H1 (cell line): ENCODE measurements at regions not wholly inside any gene's neighbourhood (a gene's known extent, or its start where the extent isn't known, plus 50 kb on each side); places are given as distances from the start of the nearest gene placed in this dataset.

Source experiments
- CTCF ChIA-PET: fragments of 300-600 bp; sonication (Branson Sonifier 250); formaldehyde crosslinking; loops from one replicate; lab custom pipeline; 2021; ENCODE audit not compliant: partially characterized antibody; lab: Charles Lee
- POLR2A ChIA-PET: fragments of 300-600 bp; sonication (Branson Sonifier 250); formaldehyde crosslinking; loops from one replicate; lab custom pipeline; 2021; ENCODE audit warnings: inconsistent platforms; ENCODE audit not compliant: partially characterized antibody; lab: Charles Lee
- DNase-seq, 2 experiments: peaks; one replicate each; pipeline versions ENCODE4 v3.0.0 to v3.0.0-alpha.2; 2010 to 2022; ENCODE audit warnings: low spot score in 2 of 2, low read depth in 1 of 2, mixed read lengths in 1 of 2
- FAIRE-seq: peaks from 2 replicates; lab custom pipeline; 2011; peaks lifted over from hg19 to GRCh38; lab: Jason Lieb, UNC
- H2AFZ ChIP-seq: 2 replicates; pipeline ENCODE4 v1.8.1; 2012; ENCODE audit warnings: low read length, inconsistent platforms
- H2AK5ac ChIP-seq: 2 replicates; pipeline ENCODE4 v1.6.1; 2013; ENCODE audit warnings: low read depth, low read length
- H2BK120ac ChIP-seq: replicated peaks from 2 replicates; pipeline ENCODE3; 2013; ENCODE audit warnings: low read depth, low read length, inconsistent platforms
- H2BK12ac ChIP-seq: 2 replicates; pipeline ENCODE4 v1.6.1; 2013; ENCODE audit warnings: low read depth, low read length
- H2BK15ac ChIP-seq: 2 replicates; pipeline ENCODE4 v1.6.1; 2013; ENCODE audit warnings: low read length
- H2BK20ac ChIP-seq: 2 replicates; pipeline ENCODE4 v1.6.1; 2013; ENCODE audit warnings: low read length
- H2BK5ac ChIP-seq: 2 replicates; pipeline ENCODE4 v1.6.1; 2013; ENCODE audit warnings: low read depth, low read length
- H3K14ac ChIP-seq: 2 replicates; pipeline ENCODE4 v1.6.1; 2013; ENCODE audit warnings: inconsistent platforms; ENCODE audit not compliant: insufficient read length
- H3K18ac ChIP-seq: 2 replicates; pipeline ENCODE4 v1.6.1; 2013; ENCODE audit warnings: low read length; ENCODE audit errors: extremely low read depth
- H3K23ac ChIP-seq: 2 replicates; pipeline ENCODE4 v1.6.1; 2013; ENCODE audit warnings: inconsistent platforms; ENCODE audit not compliant: insufficient read length
- H3K23me2 ChIP-seq: 2 replicates; pipeline ENCODE4 v1.6.1; 2013; ENCODE audit warnings: low read depth, low read length
- H3K27ac ChIP-seq: 2 replicates; pipeline ENCODE4 v1.6.1; 2011; ENCODE audit warnings: low read depth, low read length, inconsistent platforms
- H3K27me3 ChIP-seq, 4 experiments: replicated peaks in 1 of 4; 1 replicate in 1 of 4; 2 replicates in 3 of 4; pipeline versions ENCODE4 v1.6.1 to v1.8.1; 2011 to 2013; ENCODE audit warnings: low read length in 3 of 4, mild to moderate bottlenecking in 3 of 4, inconsistent platforms in 2 of 4, mixed read lengths in 2 of 4, moderate library complexity in 1 of 4; ENCODE audit not compliant: control insufficient read depth in 3 of 4, insufficient read depth in 3 of 4; ENCODE audit errors: extremely low read depth in 1 of 4
- H3K36me3 ChIP-seq, 4 experiments: 2 replicates each; pipeline versions ENCODE4 v1.6.1 to v1.8.1; 2011 to 2013; ENCODE audit warnings: mild to moderate bottlenecking in 4 of 4, low read length in 3 of 4, moderate library complexity in 2 of 4, control low read depth in 1 of 4, inconsistent platforms in 1 of 4; ENCODE audit not compliant: insufficient read depth in 4 of 4, control insufficient read depth in 2 of 4
- H3K4ac ChIP-seq: replicated peaks from 2 replicates; pipeline ENCODE3; 2013; ENCODE audit warnings: low read length, low read depth, mixed read lengths, inconsistent platforms; ENCODE audit not compliant: insufficient read length
- H3K4me1 ChIP-seq, 4 experiments: replicated peaks in 1 of 4; 1 replicate in 1 of 4; 2 replicates in 3 of 4; pipeline versions ENCODE4 v1.6.1 to v1.8.1; 2011 to 2013; ENCODE audit warnings: low read length in 3 of 4, inconsistent platforms in 2 of 4, mixed read lengths in 1 of 4; ENCODE audit not compliant: insufficient read depth in 4 of 4, control insufficient read depth in 3 of 4
- H3K4me2 ChIP-seq, 2 experiments: 2 replicates each; pipeline versions ENCODE4 v1.6.1 to v1.8.1; 2011 to 2013; ENCODE audit warnings: low read depth in 2 of 2, low read length in 2 of 2, control low read depth in 1 of 2, inconsistent platforms in 1 of 2, mild to moderate bottlenecking in 1 of 2; ENCODE audit not compliant: insufficient read depth in 1 of 2
- H3K4me3 ChIP-seq, 4 experiments: fragments of 200-600, 300-600 bp in 1 of 4; sonication (generic), shearing (Covaris generic), sonication (Bioruptor Twin) in 1 of 4; 2 replicates each; pipeline versions ENCODE4 v1.5.1 to v1.8.1; 2011 to 2016; ENCODE audit warnings: low read length in 4 of 4, low read depth in 3 of 4, control low read depth in 2 of 4, inconsistent platforms in 2 of 4, mild to moderate bottlenecking in 2 of 4, mixed read lengths in 1 of 4, moderate library complexity in 1 of 4; ENCODE audit not compliant: insufficient read depth in 2 of 4; ENCODE audit errors: extremely low read depth in 1 of 4
- H3K56ac ChIP-seq: replicated peaks from 2 replicates; pipeline ENCODE3; 2013; ENCODE audit warnings: low read depth, mild to moderate bottlenecking, mixed read lengths, low read length, inconsistent platforms; ENCODE audit not compliant: insufficient read length
- H3K79me1 ChIP-seq: 2 replicates; pipeline ENCODE4 v1.6.1; 2013; ENCODE audit warnings: low read depth, low read length, control low read depth
- H3K79me2 ChIP-seq, 2 experiments: 2 replicates each; pipeline versions ENCODE4 v1.6.1 to v1.8.1; 2012 to 2013; ENCODE audit warnings: low read length in 2 of 2, mild to moderate bottlenecking in 2 of 2, inconsistent platforms in 1 of 2; ENCODE audit not compliant: insufficient read depth in 2 of 2, control insufficient read depth in 1 of 2
- H3K9ac ChIP-seq, 4 experiments: replicated peaks in 1 of 4; 1 replicate in 1 of 4; 2 replicates in 3 of 4; pipeline versions ENCODE4 v1.6.1 to v1.8.1; 2011 to 2013; ENCODE audit warnings: low read depth in 3 of 4, low read length in 3 of 4, control low read depth in 2 of 4, mild to moderate bottlenecking in 2 of 4, moderate library complexity in 2 of 4, inconsistent platforms in 1 of 4; ENCODE audit errors: extremely low read depth in 1 of 4
- H3K9me3 ChIP-seq, 2 experiments: 2 replicates each; pipeline versions ENCODE4 v1.6.1 to v1.8.1; 2012 to 2013; ENCODE audit warnings: mild to moderate bottlenecking in 2 of 2, moderate library complexity in 2 of 2, control low read depth in 1 of 2, inconsistent platforms in 1 of 2, low read depth in 1 of 2, low read length in 1 of 2, mixed read lengths in 1 of 2; ENCODE audit not compliant: insufficient read depth in 2 of 2
- H4K20me1 ChIP-seq, 2 experiments: replicated peaks in 1 of 2; 2 replicates each; pipeline versions ENCODE3 to v1.8.1; 2011 to 2013; ENCODE audit warnings: inconsistent platforms in 2 of 2, low read length in 2 of 2, mild to moderate bottlenecking in 1 of 2; ENCODE audit not compliant: insufficient read depth in 2 of 2, control insufficient read depth in 1 of 2
- H4K5ac ChIP-seq: 2 replicates; pipeline ENCODE4 v1.6.1; 2013; ENCODE audit warnings: low read length, low read depth, mixed read lengths, inconsistent platforms; ENCODE audit not compliant: insufficient read length
- H4K8ac ChIP-seq: 2 replicates; pipeline ENCODE4 v1.8.0; 2013; ENCODE audit warnings: mild to moderate bottlenecking, moderate library complexity, low read length, inconsistent platforms; ENCODE audit not compliant: insufficient read depth; ENCODE audit errors: extremely low read depth
- H4K91ac ChIP-seq: replicated peaks from 2 replicates; pipeline ENCODE3; 2013; ENCODE audit warnings: low read length, mixed read lengths, inconsistent platforms; ENCODE audit not compliant: insufficient read length
- NANOG ChIP-seq: IDR thresholded peaks from 2 replicates; pipeline ENCODE4 v1.6.1; 2011; ENCODE audit warnings: low read length, low read depth, mild to moderate bottlenecking, inconsistent platforms; ENCODE audit not compliant: insufficient read depth, poor library complexity, severe bottlenecking
- NRF1 ChIP-seq: IDR thresholded peaks from 2 replicates; pipeline ENCODE4 v1.6.1; 2011; ENCODE audit warnings: mild to moderate bottlenecking, low read depth, low read length, improper control_type of control experiment
- SIX5 ChIP-seq: IDR thresholded peaks from 2 replicates; pipeline ENCODE4 v1.6.1; 2011; ENCODE audit warnings: mild to moderate bottlenecking, low read depth, low read length
- SP1 ChIP-seq: IDR thresholded peaks from 2 replicates; pipeline ENCODE4 v1.6.1; 2011; ENCODE audit warnings: low read depth, low read length

GRCh38 chr10:4723860-4724259 lies 102.1 kb upstream of the AKR1E2 start:
- no peak overlapping the region for H4K5ac ChIP-seq
- no peak overlapping the region for H2BK5ac ChIP-seq
- no peak overlapping the region for H2BK12ac ChIP-seq
- no peak for DNase-seq
- H3K4me1 ChIP-seq, result no peaks in the 10 kb centered on the region
- no peak overlapping the region for H3K56ac ChIP-seq
- no peak overlapping the region for H4K91ac ChIP-seq
- no peak overlapping the region for H3K14ac ChIP-seq
- no peak overlapping the region for H3K4me2 ChIP-seq
- H2BK120ac ChIP-seq, result no peak overlapping the region
- no peak overlapping the region for H3K4me3 ChIP-seq
- ChIA-PET CTCF (interaction anchor here (0.9 kb wide), 1 partner anchor 216 kb away, joined by 3 read pairs; no protein-coding TSS in a partner anchor), POLR2A (no interaction called here)
- no peak overlapping the region for H3K4ac ChIP-seq
- H2AFZ ChIP-seq, result no peak overlapping the region
- H2AK5ac ChIP-seq, result no peak overlapping the region
- H3K23me2 ChIP-seq, result no peaks in the 10 kb centered on the region
- FAIRE-seq, result no peak
- H3K27me3 ChIP-seq, result no peaks in the 10 kb centered on the region
- H4K8ac ChIP-seq, result no peak overlapping the region
- no peaks in the 10 kb centered on the region for H3K79me2 ChIP-seq
- no peak overlapping the region for H3K23ac ChIP-seq
- no peaks in the 10 kb centered on the region for H4K20me1 ChIP-seq
- no peak overlapping the region for H3K9ac ChIP-seq
- H3K9me3 ChIP-seq, result no peaks in the 10 kb centered on the region
- no peak for TF ChIP-seq SIX5
- no peak for TF ChIP-seq SP1
- no peak for TF ChIP-seq NRF1
- TF ChIP-seq NANOG, result no peak
- TF ChIP-seq, all 59 proteins: peak for 0
- no peak overlapping the region for H2BK20ac ChIP-seq
- no peak overlapping the region for H3K18ac ChIP-seq
- H3K79me1 ChIP-seq, result no peaks in the 10 kb centered on the region
- no peaks in the 10 kb centered on the region for H3K36me3 ChIP-seq
- H2BK15ac ChIP-seq, result no peak overlapping the region
- H3K27ac ChIP-seq, result no peak overlapping the region
